HepG2 (cell line): ENCODE measurements at regions not wholly inside any gene's neighbourhood (a gene's known extent, or its start where the extent isn't known, plus 50 kb on each side); places are given as distances from the start of the nearest gene placed in this dataset.
A peak's percentile ranks its signal among the peaks of the same experiment; 100 is the strongest.

Experiments
- ATAC-seq: fragments of 200-7000 bp; cut with Tn5 transposase; 3 replicates; pipeline ENCODE4 v1.9.1; 2020; ENCODE audit warnings: mild to moderate bottlenecking, moderate library complexity
- BruUV-seq: library from RNA; stranded (reverse); fragments of 400-500 nt; replicated peaks from 2 replicates; lab custom pipeline; 2021; lab: Mats Ljungman, UMichigan
- CTCF ChIA-PET: fragments of 300-600 bp; formaldehyde crosslinking; extraction: SDS; loops from one replicate; lab custom pipeline; 2021; ENCODE audit warnings: low total read pairs, inconsistent platforms, low intra/inter-chr PET ratio; lab: Yijun Ruan, JAX
- POLR2A ChIA-PET: fragments of 350-600 bp; sonication (Branson Sonifier 250); formaldehyde crosslinking; loops from one replicate; lab custom pipeline; 2020; ENCODE audit warnings: antibody characterized with exemption, inconsistent platforms; lab: Yijun Ruan, JAX
- DNase-seq: peaks from one replicate; pipeline ENCODE4 v3.0.0-alpha.2; 2015; ENCODE audit warnings: low spot score
- FAIRE-seq: peaks from 3 replicates; lab custom pipeline; 2011; peaks lifted over from hg19 to GRCh38; lab: Jason Lieb, UNC
- H2AFZ ChIP-seq: one replicate; pipeline ENCODE4 v1.6.1; 2011; ENCODE audit warnings: low read length, inconsistent platforms
- H3K27ac ChIP-seq: fragments of 300-600 bp; 3 replicates; pipeline ENCODE4 v1.8.0; 2011; ENCODE audit warnings: mixed run types, mild to moderate bottlenecking, mixed read lengths, low read length, inconsistent platforms; ENCODE audit not compliant: insufficient read depth; ENCODE audit errors: extremely low read length
- H3K27me3 ChIP-seq, 2 experiments: fragments of 200-600 bp in 1 of 2; 2 replicates in 1 of 2; 3 replicates in 1 of 2; pipeline versions ENCODE4 v1.6.0 to v1.8.0; 2011; ENCODE audit warnings: low read length in 2 of 2, mild to moderate bottlenecking in 2 of 2, moderate library complexity in 2 of 2, inconsistent platforms in 1 of 2; ENCODE audit not compliant: insufficient read depth in 2 of 2, control insufficient read depth in 1 of 2
- H3K36me3 ChIP-seq, 2 experiments: fragments of 200-600 bp in 1 of 2; replicated peaks in 1 of 2; 2 replicates in 1 of 2; 3 replicates in 1 of 2; pipeline versions ENCODE4 v1.5.1 to v1.8.0; 2011; ENCODE audit warnings: low read length in 2 of 2, inconsistent platforms in 1 of 2; ENCODE audit not compliant: insufficient read depth in 2 of 2, control insufficient read depth in 1 of 2
- H3K4me1 ChIP-seq: 2 replicates; pipeline ENCODE4 v1.5.1; 2012; ENCODE audit warnings: low read length, inconsistent platforms; ENCODE audit not compliant: insufficient read depth
- H3K4me2 ChIP-seq: 2 replicates; pipeline ENCODE4 v1.6.0; 2011; ENCODE audit warnings: low read depth, low read length, inconsistent platforms
- H3K4me3 ChIP-seq, 3 experiments: fragments of 200-600 bp in 1 of 3; sonication (generic), shearing (Covaris generic) in 1 of 3; replicated peaks in 1 of 3; 2 replicates each; pipeline ENCODE4 v1.5.1; 2011 to 2016; ENCODE audit warnings: low read length in 3 of 3, inconsistent platforms in 2 of 3, low read depth in 2 of 3, mild to moderate bottlenecking in 2 of 3, control low read depth in 1 of 3, mixed read lengths in 1 of 3; ENCODE audit not compliant: insufficient read depth in 1 of 3
- H3K79me2 ChIP-seq: one replicate; pipeline ENCODE4 v1.6.1; 2011; ENCODE audit warnings: low read length, inconsistent platforms; ENCODE audit not compliant: insufficient read depth
- H3K9ac ChIP-seq: 2 replicates; pipeline ENCODE4 v1.6.0; 2011; ENCODE audit warnings: mild to moderate bottlenecking, low read depth, low read length, inconsistent platforms; ENCODE audit not compliant: insufficient read depth
- H3K9me3 ChIP-seq: 2 replicates; pipeline ENCODE4 v1.5.1; 2012; ENCODE audit warnings: mild to moderate bottlenecking, low read length
- H4K20me1 ChIP-seq: 2 replicates; pipeline ENCODE4 v1.6.0; 2011; ENCODE audit warnings: inconsistent platforms, mild to moderate bottlenecking, low read length, moderate library complexity; ENCODE audit not compliant: insufficient read depth
- EEA1 ChIP-seq: sonication (generic); formaldehyde crosslinking; IDR thresholded peaks from 2 replicates; pipeline ENCODE4 v1.5.1; 2020; ENCODE audit warnings: mild to moderate bottlenecking, missing genetic modification reagents, borderline replicate concordance
- FOXA3 ChIP-seq: IDR thresholded peaks from 2 replicates; pipeline ENCODE4 v1.6.1; 2016; ENCODE audit warnings: missing genetic modification reagents, missing compliant biosample characterization
- FOXJ3 ChIP-seq: sonication (generic); formaldehyde crosslinking; IDR thresholded peaks from 2 replicates; pipeline ENCODE4 v1.4.0; 2020; ENCODE audit warnings: missing genetic modification reagents, mild to moderate bottlenecking, borderline replicate concordance
- GTF2F1 ChIP-seq: fragments of 150-350 bp; IDR thresholded peaks from 2 replicates; pipeline ENCODE4 v1.6.1; 2014; ENCODE audit warnings: low read length
- HDAC2 ChIP-seq: sonication (generic); formaldehyde crosslinking; IDR thresholded peaks from 2 replicates; pipeline ENCODE4 v1.4.0; 2020; ENCODE audit warnings: missing genetic modification reagents
- JUN ChIP-seq: sonication (generic); formaldehyde crosslinking; IDR thresholded peaks from 2 replicates; pipeline ENCODE4 v1.4.0; 2020; ENCODE audit warnings: mild to moderate bottlenecking, missing genetic modification reagents
- KLF13 ChIP-seq: sonication (generic); formaldehyde crosslinking; IDR thresholded peaks from 2 replicates; pipeline ENCODE4 v1.4.0; 2020; ENCODE audit warnings: mild to moderate bottlenecking, missing genetic modification reagents
- MEIS1 ChIP-seq: sonication (generic); formaldehyde crosslinking; IDR thresholded peaks from 2 replicates; pipeline ENCODE4 v1.9.0; 2021; ENCODE audit warnings: mild to moderate bottlenecking, missing genetic modification reagents, moderate library complexity, borderline replicate concordance
- MIER2 ChIP-seq: IDR thresholded peaks from 2 replicates; pipeline ENCODE4 v1.6.1; 2016; ENCODE audit warnings: missing biosample characterization, missing genetic modification reagents
- MIER3 ChIP-seq: IDR thresholded peaks from 2 replicates; pipeline ENCODE4 v1.6.1; 2016; ENCODE audit warnings: missing compliant biosample characterization, borderline replicate concordance
- NCOA1 ChIP-seq: sonication (generic); formaldehyde crosslinking; IDR thresholded peaks from 2 replicates; pipeline ENCODE4 v1.9.0; 2021; ENCODE audit warnings: missing genetic modification reagents
- NFYC ChIP-seq: IDR thresholded peaks from 2 replicates; pipeline ENCODE4 v1.6.1; 2016; ENCODE audit warnings: missing genetic modification reagents, missing compliant biosample characterization
- POLR2AphosphoS5 ChIP-seq: IDR thresholded peaks from 2 replicates; pipeline ENCODE4 v1.6.1; 2012; ENCODE audit warnings: low read depth, low read length
- SRSF9 ChIP-seq: fragments of 200-400 bp; formaldehyde crosslinking; IDR thresholded peaks from 2 replicates; pipeline ENCODE4 v1.6.1; 2018; ENCODE audit warnings: borderline replicate concordance, mild to moderate bottlenecking, low read depth, low read length; ENCODE audit not compliant: insufficient read depth, poor library complexity, severe bottlenecking
- TEAD3 ChIP-seq: optimal IDR thresholded peaks from 2 replicates; pipeline ENCODE3; 2016; ENCODE audit warnings: borderline replicate concordance
- ZBTB42 ChIP-seq: sonication (generic); formaldehyde crosslinking; IDR thresholded peaks from 2 replicates; pipeline ENCODE4 v1.5.0; 2020; ENCODE audit warnings: mild to moderate bottlenecking, missing genetic modification reagents
- ZBTB7A ChIP-seq: sonication (generic); formaldehyde crosslinking; IDR thresholded peaks from 2 replicates; pipeline ENCODE4 v1.8.0; 2022; ENCODE audit warnings: mild to moderate bottlenecking, missing genetic modification reagents
- ZNF143 ChIP-seq: sonication (generic); formaldehyde crosslinking; IDR thresholded peaks from 2 replicates; pipeline ENCODE4 v1.4.0; 2020; ENCODE audit warnings: missing genetic modification reagents
- ZNF510 ChIP-seq: sonication (generic); formaldehyde crosslinking; IDR thresholded peaks from 2 replicates; pipeline ENCODE4 v1.4.0; 2020; ENCODE audit warnings: low read depth, mild to moderate bottlenecking, missing genetic modification reagents
- ZNF619 ChIP-seq: sonication (generic); formaldehyde crosslinking; IDR thresholded peaks from 2 replicates; pipeline ENCODE4 v1.4.0; 2020; ENCODE audit warnings: mild to moderate bottlenecking, missing genetic modification reagents
- ZZZ3 ChIP-seq: sonication (generic); formaldehyde crosslinking; IDR thresholded peaks from 2 replicates; pipeline ENCODE4 v1.4.0; 2020; ENCODE audit warnings: missing genetic modification reagents, mild to moderate bottlenecking, borderline replicate concordance
- whole genome bisulfite sequencing: methylation state at CpG from one replicate; pipeline ENCODE4 v1.1.6; 2017; ENCODE audit warnings: low lambda C conversion rate; 5-methylcytosine and 5-hydroxymethylcytosine counted together
- in situ Hi-C: cut with HindIII; loops from 2 replicates; pipeline ENCODE4 v1.10.0; 2017; ENCODE audit warnings: low pct_unique_long_range_greater_than_20kb; ENCODE audit not compliant: extremely low pct_ligation_motif_present
- intact Hi-C: fragments of 100-400 bp; cut with micrococcal nuclease; formaldehyde crosslinking; loops from one replicate; pipeline ENCODE4 v1.10.0; 2022; ENCODE audit not compliant: unreplicated experiment
- TF ChIP-seq, protein P1 (sequence below): sonication (generic); formaldehyde crosslinking; IDR thresholded peaks from 2 replicates; pipeline ENCODE4 v1.5.1; 2020; ENCODE audit warnings: mild to moderate bottlenecking, moderate library complexity, missing genetic modification reagents

DNA sequence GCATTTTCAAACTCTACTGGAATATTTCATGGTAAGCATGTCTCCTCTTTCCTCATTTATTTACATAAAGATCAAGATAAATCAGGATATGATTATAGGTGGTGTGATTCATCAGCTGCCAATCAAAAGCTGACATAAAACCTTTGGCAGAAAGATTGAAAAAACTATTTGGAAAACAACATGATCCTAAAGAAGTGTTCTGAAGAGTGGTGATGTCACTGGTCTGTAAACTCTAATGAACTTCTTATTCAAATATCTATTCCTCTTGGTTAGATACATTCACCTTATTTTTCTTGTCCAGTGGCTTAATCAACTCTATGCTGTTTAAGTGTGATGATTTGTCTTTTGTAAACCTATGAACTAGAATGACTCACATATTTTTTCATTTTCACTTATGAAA, 535.5 kb upstream of the CITED2 start:
- ATAC-seq (no peak), FAIRE-seq (peak; percentile 4), DNase-seq (no peak)
- H3K4me2 ChIP-seq, result no peak overlapping the region
- no peaks in the 10 kb centered on the region for H4K20me1 ChIP-seq
- H3K4me3 ChIP-seq, result no peak overlapping the region
- no peaks in the 10 kb centered on the region for H3K27me3 ChIP-seq
- BruUV-seq, result no TSS peak
- in situ Hi-C loops, result no loop called here
- no peaks in the 10 kb centered on the region for H3K4me1 ChIP-seq
- H2AFZ ChIP-seq, result no peak overlapping the region
- ChIA-PET CTCF (no interaction called here), POLR2A (no interaction called here)
- H3K79me2 ChIP-seq, result no peaks in the 10 kb centered on the region
- no peaks in the 10 kb centered on the region for H3K9me3 ChIP-seq
- H3K27ac ChIP-seq, result no peak overlapping the region
- H3K9ac ChIP-seq, result no peak overlapping the region
- intact Hi-C loops, result no loop called here
- no peaks in the 10 kb centered on the region for H3K36me3 ChIP-seq
- TF ChIP-seq ZBTB42 (CRISPR knock-in tag) (no peak), HDAC2 (CRISPR knock-in tag) (no peak), FOXJ3 (CRISPR knock-in tag) (no peak), MIER3 (CRISPR knock-in tag) (no peak), MIER2 (no peak), ZBTB7A (CRISPR knock-in tag) (no peak), KLF13 (CRISPR knock-in tag) (no peak), SRSF9 (no peak), ZNF619 (CRISPR knock-in tag) (no peak), ZNF143 (CRISPR knock-in tag) (no peak)
- TF ChIP-seq, all 625 proteins: peak for 0

DNA sequence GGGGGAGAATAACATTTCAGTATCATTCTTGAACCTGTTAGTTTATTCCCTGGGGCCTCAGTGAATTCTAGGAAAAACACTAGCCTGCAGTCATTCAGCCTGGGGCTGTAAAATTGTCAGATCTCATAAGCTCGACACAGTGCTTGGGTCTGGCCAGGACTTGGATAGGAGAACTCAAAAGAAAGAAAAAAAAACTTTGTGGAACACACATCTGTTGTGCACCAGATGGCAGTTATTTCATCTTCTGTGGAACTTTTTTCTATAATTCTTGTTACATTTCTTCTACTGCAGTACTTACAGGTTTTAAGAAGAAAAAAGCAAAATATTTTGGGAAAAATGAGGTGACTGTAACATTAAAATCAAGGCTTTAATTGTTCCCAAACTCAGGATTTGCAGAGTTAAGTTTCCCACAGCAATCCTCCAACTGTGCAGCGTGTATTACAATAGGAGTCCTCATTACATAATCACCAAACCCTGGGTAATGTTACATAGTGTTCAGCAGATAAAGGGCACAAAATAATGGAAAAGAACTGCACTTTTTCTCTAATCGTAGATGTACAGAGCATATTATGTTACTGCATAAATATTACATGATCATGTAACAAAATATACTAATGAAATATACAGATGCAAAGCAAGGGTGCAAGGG, 531.1 kb upstream of the CITED2 start:
- WGBS, result 3% methylated on average over 3 of the region's 3 CpGs
- Histone ChIP-seq H3K9me3 (no peaks in the 10 kb centered on the region), H3K79me2 (no peaks in the 10 kb centered on the region), H2AFZ (no peak overlapping the region), H3K27ac (no peak overlapping the region), H3K4me1 (no peaks in the 10 kb centered on the region), H3K4me3 (no peak overlapping the region), H3K9ac (no peak overlapping the region), H3K4me2 (no peak overlapping the region), H3K27me3 (no peaks in the 10 kb centered on the region), H4K20me1 (no peaks in the 10 kb centered on the region), H3K36me3 (no peaks in the 10 kb centered on the region)
- DNase-seq, result no peak
- no peak for ATAC-seq
- no peak for FAIRE-seq
- in situ Hi-C loops, result no loop called here
- intact Hi-C loops, result no loop called here
- ChIA-PET POLR2A (no interaction called here), CTCF (no interaction called here)
- no TSS peak for BruUV-seq
- no peak for TF ChIP-seq JUN
- TF ChIP-seq EEA1, result no peak
- no peak for TF ChIP-seq MEIS1 (CRISPR knock-in tag)
- no peak for TF ChIP-seq NCOA1 (CRISPR knock-in tag)
- no peak for TF ChIP-seq ZNF510 (CRISPR knock-in tag)
- no peak for TF ChIP-seq GTF2F1
- no peak for TF ChIP-seq TEAD3 (CRISPR knock-in tag)
- TF ChIP-seq, protein P1, sequence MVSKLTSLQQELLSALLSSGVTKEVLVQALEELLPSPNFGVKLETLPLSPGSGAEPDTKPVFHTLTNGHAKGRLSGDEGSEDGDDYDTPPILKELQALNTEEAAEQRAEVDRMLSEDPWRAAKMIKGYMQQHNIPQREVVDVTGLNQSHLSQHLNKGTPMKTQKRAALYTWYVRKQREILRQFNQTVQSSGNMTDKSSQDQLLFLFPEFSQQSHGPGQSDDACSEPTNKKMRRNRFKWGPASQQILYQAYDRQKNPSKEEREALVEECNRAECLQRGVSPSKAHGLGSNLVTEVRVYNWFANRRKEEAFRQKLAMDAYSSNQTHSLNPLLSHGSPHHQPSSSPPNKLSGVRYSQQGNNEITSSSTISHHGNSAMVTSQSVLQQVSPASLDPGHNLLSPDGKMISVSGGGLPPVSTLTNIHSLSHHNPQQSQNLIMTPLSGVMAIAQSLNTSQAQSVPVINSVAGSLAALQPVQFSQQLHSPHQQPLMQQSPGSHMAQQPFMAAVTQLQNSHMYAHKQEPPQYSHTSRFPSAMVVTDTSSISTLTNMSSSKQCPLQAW (CRISPR knock-in tag), result no peak
- no peak for TF ChIP-seq ZZZ3 (CRISPR knock-in tag)
- no peak for TF ChIP-seq FOXA3 (CRISPR knock-in tag)
- TF ChIP-seq NFYC (CRISPR knock-in tag), result no peak
- no peak for TF ChIP-seq POLR2AphosphoS5
